ENCODE measurements at regions not wholly inside any gene's neighbourhood (a gene's known extent, or its start where the extent isn't known, plus 50 kb on each side); places are given as distances from the start of the nearest gene placed in this dataset.
A peak's percentile ranks its signal among the peaks of the same experiment; 100 is the strongest.

DNA sequence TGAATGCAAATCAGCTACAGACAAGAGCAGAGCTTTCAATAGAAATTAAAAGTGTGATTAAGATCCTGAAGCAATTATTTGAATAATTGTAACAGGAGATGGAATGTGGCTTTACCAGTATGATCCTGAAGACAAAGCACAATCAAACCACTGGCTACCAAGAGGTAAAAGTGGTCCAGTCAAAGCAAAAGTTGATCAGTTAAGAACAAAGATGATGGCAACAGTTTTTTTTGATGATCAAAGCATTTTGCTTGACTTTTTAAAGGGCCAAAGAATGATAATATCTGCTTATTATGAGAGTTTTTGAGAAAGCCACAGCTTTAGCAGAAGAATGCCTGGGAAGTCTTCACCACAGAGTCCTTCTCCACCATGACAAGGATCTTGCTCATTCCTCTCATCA is 409.2 kb downstream of the CSNK1G3 start:
- intact Hi-C loops (cut with DNase I): no loop called here
- Histone ChIP-seq H3K9me3 (no peaks in the 10 kb centered on the region), H3K36me3 (no peaks in the 10 kb centered on the region), H3K27me3 (no peaks in the 10 kb centered on the region), H3K4me3 (no peak overlapping the region), H3K4me1 (no peaks in the 10 kb centered on the region), H3K27ac (no peak overlapping the region)
- DNase-seq: no peak
- no peak for ATAC-seq
- TF ChIP-seq CTCF (IDR thresholded peaks at IDR 0.05): no peak
- FAIRE-seq: no peak

DNA sequence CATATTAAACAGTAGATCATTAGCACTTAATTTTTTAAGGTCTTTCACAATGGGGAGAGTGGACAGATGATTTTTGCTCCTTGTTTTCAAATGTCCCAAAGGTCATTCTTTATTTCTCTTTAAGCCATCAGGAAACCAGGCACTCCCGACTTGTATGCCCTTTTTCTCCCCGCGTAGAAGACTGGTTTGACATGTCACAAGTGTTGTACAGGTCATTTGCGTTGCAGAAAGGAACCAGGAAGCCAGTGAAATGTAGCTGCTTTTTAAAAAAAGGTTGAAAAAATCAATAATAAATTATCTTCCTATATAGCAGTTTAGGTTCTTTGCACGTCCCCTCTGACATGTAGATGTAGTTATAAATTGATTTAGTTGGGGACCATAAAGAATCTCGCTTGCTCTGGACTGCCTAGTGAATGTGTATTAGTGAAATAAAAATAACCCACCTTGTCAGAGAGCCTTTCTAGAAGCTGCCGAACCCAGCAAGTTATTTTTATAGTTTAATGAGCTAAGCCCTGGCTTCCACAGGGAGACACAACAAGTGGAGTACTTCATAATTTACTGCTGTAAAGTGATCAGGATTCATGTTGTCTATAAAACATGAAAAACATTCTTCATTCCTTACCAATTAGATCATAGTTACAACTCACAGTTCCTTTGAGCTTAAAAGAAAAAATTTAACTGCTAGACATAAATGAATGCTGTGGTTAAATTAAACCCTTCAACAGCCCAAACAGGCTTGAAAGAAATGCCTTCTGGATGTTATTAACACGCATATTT is 404.6 kb downstream of the CSNK1G3 start:
- ATAC-seq: peak in 3 of 4 donors; percentile 45 to 66 (median 47)
- no peaks in the 10 kb centered on the region for H3K27me3 ChIP-seq
- no peak for DNase-seq
- peak overlapping the region in 1 of 4 donors; percentile 2 for H3K4me3 ChIP-seq
- H3K36me3 ChIP-seq: no peaks in the 10 kb centered on the region
- intact Hi-C loops (cut with DNase I): no loop called here
- peak overlapping the region in 2 of 4 donors; percentile 33 to 53 for H3K27ac ChIP-seq
- FAIRE-seq: peak; percentile 70
- TF ChIP-seq CTCF (IDR thresholded peaks at IDR 0.05): no peak
- no peaks in the 10 kb centered on the region for H3K9me3 ChIP-seq
- WGBS, 2 donors: 45 to 46% methylated on average over 8 of the region's 8 CpGs
- no peaks in the 10 kb centered on the region for H3K4me1 ChIP-seq

- H3K36me3 ChIP-seq: no peaks in the 10 kb centered on the region
- TF ChIP-seq CTCF (IDR thresholded peaks at IDR 0.05): no peak
- intact Hi-C loops (cut with DNase I): no loop called here
- no peaks in the 10 kb centered on the region for H3K9me3 ChIP-seq
- FAIRE-seq (no peak), DNase-seq (no peak), ATAC-seq (no peak)
- H3K4me1 ChIP-seq: no peaks in the 10 kb centered on the region
- H3K27me3 ChIP-seq: no peaks in the 10 kb centered on the region
- no peak overlapping the region for H3K27ac ChIP-seq
- 40 to 46% methylated on average over 1 of the region's 1 CpG for WGBS, 2 donors
- H3K4me3 ChIP-seq: no peak overlapping the region
These were observed 402.4 kb downstream of the CSNK1G3 start for GRCh38 chr5:123914333-123914732.

DNA sequence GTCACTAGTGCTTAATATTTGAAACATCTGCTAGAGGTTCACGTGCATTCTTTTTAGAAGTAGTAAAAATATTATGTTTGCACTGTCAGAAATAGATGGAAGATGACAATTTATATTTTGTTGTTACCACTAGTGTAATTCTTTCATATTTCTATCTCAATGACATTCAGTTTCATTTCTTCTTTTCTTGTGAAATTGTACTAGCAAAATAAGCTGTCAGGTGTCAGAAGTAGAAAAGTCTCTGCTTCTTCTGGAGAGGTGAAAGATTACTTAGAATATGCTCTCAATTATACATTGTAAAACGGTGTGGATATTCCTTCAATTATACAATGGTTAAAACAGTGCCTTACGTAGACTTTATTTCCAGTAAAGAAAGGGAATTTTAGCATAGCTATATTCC is 395.4 kb downstream of the CSNK1G3 start:
- FAIRE-seq: no peak

More for the DNA sequence above, 395.4 kb downstream of the CSNK1G3 start:
- intact Hi-C loops (cut with DNase I): no loop called here
- H3K27ac ChIP-seq: no peak overlapping the region
- H3K9me3 ChIP-seq: no peaks in the 10 kb centered on the region
- no peak overlapping the region for H3K4me3 ChIP-seq
- WGBS, 2 donors: 91 to 94% methylated on average over 3 of the region's 3 CpGs
- DNase-seq (no peak), ATAC-seq (no peak)
- no peak for TF ChIP-seq CTCF (IDR thresholded peaks at IDR 0.05)
- no peaks in the 10 kb centered on the region for H3K4me1 ChIP-seq
- H3K36me3 ChIP-seq: no peaks in the 10 kb centered on the region
- no peaks in the 10 kb centered on the region for H3K27me3 ChIP-seq
